Head of caudate nucleus (tissue), 42 donors: ENCODE measurements at regions not wholly inside any gene's neighbourhood (a gene's known extent, or its start where the extent isn't known, plus 50 kb on each side); places are given as distances from the start of the nearest gene placed in this dataset.

ENCODE experiments used
- DNase-seq, 42 donors: peaks; one replicate each; pipeline versions ENCODE4 v3.0.0 to v3.0.0-alpha.2; 2020 to 2021; ENCODE audit warnings: mixed read lengths in 7 of 42
- intact Hi-C: fragments of 100-400 bp; cut with DNase I; formaldehyde crosslinking; loops from one replicate; pipeline ENCODE4 v1.15.0; 2022

DNA sequence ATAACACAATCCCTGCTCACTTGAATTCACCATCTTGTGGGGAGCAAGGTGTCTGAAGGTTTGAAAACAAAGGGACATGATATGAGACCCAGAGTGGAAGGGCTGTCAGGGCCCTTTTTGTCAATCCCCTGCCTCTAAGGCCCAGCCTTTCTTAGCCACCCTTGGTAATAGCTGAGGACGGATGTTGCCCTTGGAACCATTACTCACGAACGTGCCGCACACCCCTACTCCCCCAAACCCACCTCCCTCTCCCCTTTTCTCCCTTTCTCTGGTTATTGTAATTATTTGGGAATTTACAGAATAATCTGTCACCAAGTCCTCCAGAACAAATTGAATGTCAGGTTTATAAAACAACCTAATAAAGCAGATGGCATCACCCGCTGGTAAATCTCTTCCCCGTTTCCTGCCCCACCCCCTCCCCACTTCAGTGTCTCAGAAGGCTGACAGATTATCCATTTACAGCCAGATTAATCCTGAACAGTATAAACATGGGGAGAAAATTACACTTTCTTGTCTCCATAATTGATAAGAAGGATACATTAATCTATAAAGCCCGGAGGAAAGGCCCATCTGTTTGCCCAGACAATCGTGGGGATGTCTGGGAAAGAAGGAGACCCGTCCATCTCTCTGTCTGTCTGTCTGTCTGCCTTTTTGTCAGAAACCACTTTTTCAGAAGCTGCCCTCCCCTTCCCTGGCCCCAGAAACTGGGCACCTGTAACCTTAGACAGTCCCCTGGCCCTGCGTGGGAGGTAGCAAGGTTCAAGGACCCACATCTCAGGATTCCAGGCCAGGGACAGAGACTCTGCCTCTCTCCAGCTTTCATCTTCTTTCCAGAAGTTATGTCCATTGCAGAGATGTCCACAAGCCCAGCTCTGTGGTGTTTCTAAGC is 60.6 kb upstream of the CD34 start:
- intact Hi-C loops: no loop called here
- no peak for DNase-seq

DNA sequence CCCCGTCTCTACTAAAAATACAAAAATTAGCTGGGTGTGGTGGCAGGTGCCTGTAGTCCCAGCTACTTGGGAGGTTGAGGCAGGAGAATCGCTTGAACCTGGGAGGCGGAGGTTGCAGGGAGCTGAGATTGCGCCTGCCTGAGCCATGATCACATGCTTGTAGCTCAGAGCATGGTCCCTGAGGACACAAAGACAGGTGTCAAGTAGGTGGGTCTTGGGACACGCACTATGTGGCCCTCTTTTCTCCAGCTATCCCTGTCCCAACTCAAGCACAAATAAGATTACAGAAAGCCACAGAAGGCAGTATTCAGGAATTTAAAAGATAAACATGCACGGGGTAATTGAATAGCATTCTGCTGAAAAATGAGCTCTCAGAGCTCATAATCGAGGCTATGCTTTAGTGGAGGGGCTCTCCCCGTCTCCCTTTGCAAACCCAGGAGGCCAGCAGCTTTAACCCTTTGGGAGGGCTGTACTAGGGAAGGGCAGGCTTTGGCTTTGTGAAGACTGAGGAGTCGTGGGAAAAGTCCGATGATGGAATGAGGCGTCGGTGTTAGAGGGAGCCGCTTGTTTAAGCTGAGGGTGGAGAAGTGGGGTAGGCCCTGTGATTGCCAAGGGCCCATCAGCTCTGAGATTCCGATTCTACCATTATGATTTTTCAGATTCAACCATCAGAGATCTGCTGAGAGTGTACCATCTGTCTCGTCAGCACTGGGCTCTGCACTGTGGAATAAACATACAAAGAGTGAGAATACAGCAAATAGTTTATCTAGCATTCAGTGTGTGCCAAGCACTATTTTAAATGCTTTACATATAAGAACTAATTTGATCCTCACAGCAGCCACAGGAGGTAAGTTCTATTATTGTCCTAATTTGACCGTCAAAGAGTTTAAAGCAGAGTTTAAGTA is 59.7 kb upstream of the CD34 start:
- no peak for DNase-seq
- intact Hi-C loops: no loop called here

DNA sequence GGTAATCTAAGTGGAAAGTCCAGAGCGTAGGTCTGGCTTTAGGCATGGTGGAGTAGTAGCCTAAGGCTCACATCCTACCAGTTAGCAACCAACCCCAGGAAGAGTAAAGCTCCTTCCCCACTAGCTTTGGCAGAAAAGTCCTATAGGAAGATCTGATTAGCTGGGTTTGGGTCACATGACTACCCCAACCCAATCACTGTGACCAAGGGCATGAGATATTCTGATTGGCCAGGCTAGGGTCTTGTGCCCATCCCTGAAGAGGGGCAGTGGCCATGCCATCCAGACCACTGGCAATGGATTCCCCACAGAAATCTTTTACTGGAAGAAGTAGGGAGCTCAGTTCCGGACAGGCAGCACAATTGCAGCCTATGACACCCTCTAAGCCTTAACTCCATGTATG is 58.6 kb upstream of the CD34 start:
- no peak for DNase-seq
- intact Hi-C loops: no loop called here

DNA sequence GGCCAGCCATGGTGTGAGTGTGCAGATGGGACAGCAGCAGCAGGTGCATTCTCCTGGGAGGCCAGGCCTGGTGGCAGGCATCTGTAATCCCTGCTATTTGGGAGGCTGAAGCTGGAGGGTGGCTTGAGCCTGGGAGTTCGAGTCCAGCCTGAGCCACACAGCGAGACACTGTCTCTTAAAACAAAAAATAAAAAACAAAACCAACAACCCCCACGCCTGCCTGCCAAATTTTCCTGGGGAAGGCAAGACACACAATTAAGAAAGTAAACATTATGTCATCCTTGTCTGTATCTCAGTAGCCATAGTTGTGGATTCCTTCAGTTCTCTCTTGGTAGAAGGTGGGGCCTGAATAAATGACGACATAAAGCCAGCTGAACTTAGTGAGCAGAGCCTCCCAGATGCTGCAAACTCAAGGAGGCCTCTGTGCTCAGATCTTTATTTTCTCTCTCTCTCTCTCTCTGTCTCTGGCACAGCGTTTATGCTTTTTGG is 57.6 kb upstream of the CD34 start:
- intact Hi-C loops: no loop called here
- DNase-seq: no peak

DNA sequence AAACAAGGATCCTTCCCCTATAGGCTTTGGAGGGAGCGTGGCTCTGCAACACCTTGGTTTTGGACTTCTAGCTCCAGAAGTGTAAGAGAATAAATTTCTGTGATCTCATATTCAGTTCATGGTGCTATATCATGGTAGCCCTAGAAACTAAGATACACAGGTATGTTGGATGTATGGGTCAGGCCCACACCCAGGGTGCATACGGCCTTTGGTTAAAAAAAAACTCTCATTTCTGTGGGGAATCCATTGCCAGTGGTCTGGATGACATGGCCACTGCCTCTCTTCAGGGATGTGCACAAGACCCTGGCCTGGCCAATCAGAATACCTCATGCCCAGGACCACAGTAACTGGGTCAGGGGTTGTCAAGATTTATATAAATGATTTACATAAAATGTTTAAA is 56.8 kb upstream of the CD34 start:
- no peak for DNase-seq
- intact Hi-C loops: no loop called here

DNA sequence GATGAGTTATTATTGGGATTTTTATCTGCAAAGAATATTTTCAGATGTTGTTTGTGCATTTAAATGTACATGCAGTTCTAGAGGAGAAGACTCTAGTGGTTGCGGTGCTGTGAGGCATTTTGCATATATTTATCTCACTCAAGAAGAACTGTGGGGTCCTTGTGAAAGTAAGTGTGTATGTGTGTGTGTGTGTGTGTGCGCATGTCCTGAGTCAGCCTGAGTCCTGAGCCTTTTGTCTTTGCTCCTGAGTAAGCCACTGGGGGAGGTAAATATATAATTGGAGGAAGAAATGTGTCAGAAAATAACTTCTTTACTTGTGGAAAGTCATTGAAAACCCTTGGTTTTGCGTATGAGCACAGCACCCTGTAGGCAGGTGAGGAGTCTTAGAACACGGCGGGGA is 55.6 kb upstream of the CD34 start:
- intact Hi-C loops: no loop called here
- DNase-seq: no peak

DNA sequence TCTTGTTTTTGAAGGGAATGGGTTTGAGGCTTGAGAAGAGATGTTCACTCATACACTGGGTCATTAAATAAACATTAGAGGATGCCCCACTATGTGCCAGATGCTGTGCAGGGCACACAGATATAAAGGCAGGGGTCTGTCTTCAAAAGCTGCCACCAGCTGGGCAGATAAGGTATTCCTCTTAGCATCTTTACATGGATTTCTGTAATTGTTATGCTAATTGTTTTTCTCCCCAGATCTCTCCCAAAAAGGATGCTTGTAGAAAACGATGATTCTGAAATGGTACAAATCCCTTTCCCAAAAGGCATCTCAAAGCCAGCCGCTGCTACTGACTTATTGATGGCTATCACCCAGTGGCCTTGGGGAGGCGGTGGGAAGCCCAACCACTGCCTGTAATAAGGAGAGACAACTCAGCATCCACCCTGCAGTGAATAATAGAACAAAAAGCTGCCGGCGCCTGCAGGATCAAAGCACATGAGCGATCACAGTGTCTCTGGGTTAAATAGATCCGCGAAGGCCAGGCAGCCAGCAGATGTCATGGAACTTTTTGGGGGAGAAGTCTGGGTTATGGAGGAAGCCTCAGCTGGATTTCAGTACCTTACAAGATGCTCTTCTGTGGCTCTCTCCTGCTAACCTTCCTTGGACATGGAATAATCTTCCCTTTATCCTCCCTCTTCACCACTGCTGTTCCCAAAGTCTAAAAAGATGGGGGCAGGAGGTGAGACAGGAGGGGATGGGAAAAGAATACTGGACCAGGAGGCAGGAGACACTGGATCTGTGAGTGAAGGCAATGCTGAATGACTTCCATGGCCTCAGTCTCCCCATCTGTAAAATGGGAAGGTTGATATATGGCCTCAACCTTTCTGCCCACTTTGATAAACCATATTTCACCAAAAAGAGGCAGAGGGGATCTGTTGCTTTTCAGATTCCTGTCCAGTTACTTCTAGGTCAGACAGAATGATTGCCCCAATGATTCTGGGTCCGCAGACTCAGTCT is 54.8 kb upstream of the CD34 start:
- DNase-seq: no peak
- intact Hi-C loops: no loop called here

DNA sequence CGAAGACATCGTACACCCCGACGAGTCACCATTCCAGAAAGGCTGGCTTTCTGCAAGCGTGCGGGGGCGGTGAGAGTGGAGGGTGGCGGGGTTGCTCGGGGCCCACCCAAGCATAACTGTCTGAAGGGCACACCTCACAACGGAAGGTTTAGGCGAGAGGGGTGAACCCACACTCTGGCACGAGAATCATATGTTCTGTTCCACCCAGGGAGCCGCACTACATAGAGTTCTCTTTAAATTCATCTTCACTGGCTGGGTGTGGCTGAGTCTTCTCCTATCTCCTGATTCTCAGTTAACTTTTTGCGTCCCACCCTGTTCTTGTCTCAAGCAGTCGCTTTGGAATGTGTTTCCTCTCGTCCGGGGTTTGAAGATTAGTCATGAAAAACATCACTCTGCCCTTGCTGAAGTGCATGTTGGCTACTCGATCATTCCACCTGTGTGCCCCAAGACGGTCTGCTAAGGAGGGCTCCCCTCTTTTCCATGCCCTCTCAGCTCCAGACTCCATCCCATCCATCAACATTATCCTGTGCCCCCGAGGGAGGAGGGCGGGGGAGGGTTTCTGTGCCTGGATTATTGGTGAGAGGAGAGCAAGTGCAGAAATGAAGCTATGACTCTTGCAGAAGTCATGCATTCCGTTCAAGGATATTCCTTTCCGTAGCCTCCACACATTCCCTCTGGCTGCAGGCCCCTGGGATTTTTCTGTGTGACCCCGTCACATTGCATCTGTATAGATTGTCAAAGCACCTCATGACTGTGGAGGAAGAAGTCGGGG is 53.5 kb upstream of the CD34 start:
- DNase-seq: peak in 1 of 42 donors; percentile 15
- intact Hi-C loops: no loop called here

DNA sequence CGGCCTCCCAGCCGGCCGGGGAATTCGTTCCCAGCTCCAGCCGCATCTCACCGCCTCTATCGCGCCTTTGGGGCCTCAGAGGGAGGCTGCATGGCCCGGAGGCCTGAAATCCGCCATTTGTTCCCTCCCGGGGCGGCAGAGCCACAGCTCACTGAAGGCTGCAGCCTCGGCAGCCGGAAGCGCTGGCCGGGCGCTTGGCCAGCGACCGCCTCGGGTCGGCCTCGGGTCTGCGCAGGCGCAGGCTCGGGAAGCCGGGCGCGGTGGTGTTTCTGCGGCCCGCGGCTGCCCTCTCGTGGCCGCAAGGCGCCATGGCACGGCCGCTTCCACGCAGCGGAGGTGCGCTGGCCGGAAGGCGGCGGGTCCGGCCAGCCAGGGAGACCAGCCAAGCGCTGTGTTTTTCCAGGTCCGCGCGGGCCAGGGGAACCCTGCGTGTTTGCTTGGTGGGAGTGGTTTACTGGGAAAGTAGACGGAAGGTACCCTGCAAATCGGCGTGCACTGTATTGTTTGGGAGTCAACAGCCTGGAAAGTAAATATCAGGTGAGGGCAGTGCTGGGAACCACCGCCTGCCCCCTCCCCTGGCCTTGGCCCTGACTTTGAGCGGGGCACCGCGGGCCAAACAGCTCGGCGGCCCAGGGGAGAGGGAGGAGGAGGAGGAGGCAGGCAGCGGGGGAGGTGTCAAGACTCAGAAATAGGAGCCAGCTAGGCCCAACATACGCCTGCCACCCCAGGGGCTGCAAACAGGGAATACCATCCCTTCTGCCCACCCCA is 52.7 kb upstream of the CD34 start:
- peak; percentile 47 to 93 (median 86) for DNase-seq
- intact Hi-C loops: loop anchor here (2.0 kb wide), 2 partner anchors 79 to 137 kb away; no protein-coding TSS in a partner anchor

DNA sequence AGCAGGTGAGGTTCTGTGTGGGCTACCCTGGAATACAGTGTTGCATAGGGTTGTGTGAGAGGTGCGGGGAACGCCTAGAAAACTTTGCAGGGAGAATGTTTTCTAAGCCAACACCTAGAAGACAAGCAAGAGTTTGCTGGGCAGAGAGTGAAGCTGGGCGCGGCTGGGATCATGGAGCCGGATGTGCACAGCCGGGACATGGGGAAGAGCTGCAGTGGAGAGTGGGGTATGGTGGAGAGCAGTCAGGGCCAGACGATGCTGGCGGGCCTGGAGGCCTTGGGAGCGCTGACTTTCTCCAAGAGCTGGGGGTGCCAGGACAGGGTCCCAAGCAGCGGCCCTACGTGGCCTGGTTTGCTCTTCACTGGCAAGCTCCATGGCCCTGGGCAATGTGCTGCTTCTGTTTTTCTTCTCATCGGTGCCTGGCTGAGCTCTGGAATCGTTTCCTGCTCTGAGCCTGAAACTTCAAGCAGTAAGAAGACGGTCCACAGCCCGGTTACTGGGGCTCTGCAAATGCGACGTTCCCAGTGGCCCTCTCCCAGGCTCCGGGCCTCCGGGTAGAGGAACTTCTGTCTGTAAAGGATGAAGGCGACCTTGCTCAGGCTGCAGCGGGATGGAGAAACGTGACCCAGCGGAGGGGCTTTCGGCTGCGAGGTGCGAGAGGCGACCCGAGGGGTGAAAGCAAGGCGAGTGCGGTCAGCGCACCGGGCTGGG is 51.9 kb upstream of the CD34 start:
- peak in 41 of 42 donors; percentile 8 to 80 (median 56) for DNase-seq
- intact Hi-C loops: loop anchor here (2.0 kb wide), 2 partner anchors 78 to 136 kb away; no protein-coding TSS in a partner anchor
